Activated T-cell treated with anti-CD3 and anti-CD28 coated beads, Interleukin-2, amount 50 U/mL, for 72 hours (primary cell): ENCODE measurements at regions not wholly inside any gene's neighbourhood (a gene's known extent, or its start where the extent isn't known, plus 50 kb on each side); places are given as distances from the start of the nearest gene placed in this dataset.
A peak's percentile ranks its signal among the peaks of the same experiment; 100 is the strongest.
"Not testable (repeated sequence)": the region's sequence is repeated elsewhere in the genome, so short reads cannot be mapped to it uniquely, and the experiment has no call there.

ENCODE experiments used
- ATAC-seq, 2 donors: fragments of 150-1000 bp; cut with Tn5 transposase; replicated peaks in 1 of 2; 2 replicates each; pipeline ENCODE4 v1.10.0; 2021; ENCODE audit warnings: moderate library complexity in 2 of 2, mild to moderate bottlenecking in 1 of 2
- DNase-seq, 2 donors: peaks; one replicate each; pipeline ENCODE4 v3.0.0; 2021 to 2022; ENCODE audit warnings: mixed read lengths in 1 of 2
- H3K27ac Mint-ChIP-seq: one replicate; pipeline ENCODE4 v1.8.0; 2022; ENCODE audit warnings: mild to moderate bottlenecking, moderate library complexity, mixed read lengths
- H3K27me3 Mint-ChIP-seq: one replicate; pipeline ENCODE4 v1.8.0; 2022; ENCODE audit warnings: low read depth, mixed read lengths
- H3K36me3 Mint-ChIP-seq, 2 donors: one replicate each; pipeline ENCODE4 v1.8.0; 2022; ENCODE audit warnings: mixed read lengths in 2 of 2, mild to moderate bottlenecking in 1 of 2; ENCODE audit not compliant: insufficient read depth in 2 of 2
- H3K4me1 Mint-ChIP-seq: one replicate; pipeline ENCODE4 v1.8.0; 2022; ENCODE audit warnings: low read depth, mixed read lengths
- H3K4me3 Mint-ChIP-seq, 2 donors: one replicate each; pipeline ENCODE4 v1.8.0; 2022; ENCODE audit warnings: mild to moderate bottlenecking in 2 of 2, mixed read lengths in 2 of 2, moderate library complexity in 2 of 2
- H3K9me3 Mint-ChIP-seq, 2 donors: one replicate each; pipeline ENCODE4 v1.8.0; 2022; ENCODE audit warnings: mixed read lengths in 2 of 2

GRCh38 chr9:22231309-22231708, 215.3 kb upstream of the DMRTA1 start:
- not testable (repeated sequence) for H3K4me1 Mint-ChIP-seq, DNase-seq, ATAC-seq, H3K9me3 Mint-ChIP-seq, H3K36me3 Mint-ChIP-seq, H3K27ac Mint-ChIP-seq, H3K4me3 Mint-ChIP-seq
- H3K27me3 Mint-ChIP-seq, result peaks cover 46% of the 10 kb centered on the region

- DNase-seq (no peak), ATAC-seq (no peak)
- H3K4me3 Mint-ChIP-seq, result no peak overlapping the region
- H3K27ac Mint-ChIP-seq, result no peak overlapping the region
- H3K9me3 Mint-ChIP-seq, result peaks cover 4 to 7% of the 10 kb centered on the region in 2 donors
- peaks cover 46% of the 10 kb centered on the region for H3K27me3 Mint-ChIP-seq
- peaks cover 9% of the 10 kb centered on the region for H3K4me1 Mint-ChIP-seq
- H3K36me3 Mint-ChIP-seq, result peaks cover 1 to 6% of the 10 kb centered on the region in 2 donors
Measured at GRCh38 chr9:22232971-22233370, 213.7 kb upstream of the DMRTA1 start.

GRCh38 chr9:22237497-22238363, 208.9 kb upstream of the DMRTA1 start:
- Mint-ChIP-seq H3K27me3 (peaks cover 62% of the 10 kb centered on the region), H3K27ac (no peak overlapping the region), H3K36me3 (no peaks in the 10 kb centered on the region), H3K4me3 (no peak overlapping the region), H3K4me1 (peaks cover 52% of the 10 kb centered on the region), H3K9me3 (no peaks in the 10 kb centered on the region)
- ATAC-seq (peak; percentile 33 to 60), DNase-seq (no peak)

- peaks cover 62% of the 10 kb centered on the region for H3K27me3 Mint-ChIP-seq
- H3K4me1 Mint-ChIP-seq, result peaks cover 52% of the 10 kb centered on the region
- no peak overlapping the region for H3K4me3 Mint-ChIP-seq
- DNase-seq (no peak), ATAC-seq (no peak)
- H3K27ac Mint-ChIP-seq, result no peak overlapping the region
- H3K36me3 Mint-ChIP-seq, result no peaks in the 10 kb centered on the region
- H3K9me3 Mint-ChIP-seq, result no peaks in the 10 kb centered on the region
Measured at GRCh38 chr9:22238809-22239684, 207.6 kb upstream of the DMRTA1 start.

- Mint-ChIP-seq H3K27me3 (peaks cover 47% of the 10 kb centered on the region), H3K9me3 (no peaks in the 10 kb centered on the region), H3K4me3 (peak overlapping the region in 1 of 2 donors; percentile 70), H3K36me3 (no peaks in the 10 kb centered on the region), H3K4me1 (peaks cover 52% of the 10 kb centered on the region), H3K27ac (peak overlapping the region; percentile 92)
- ATAC-seq (peak; percentile 70 to 78), DNase-seq (peak in 1 of 2 donors; percentile 6)
Measured at GRCh38 chr9:22240619-22241018, 206.0 kb upstream of the DMRTA1 start.

- H3K27ac Mint-ChIP-seq, result no peak overlapping the region
- H3K27me3 Mint-ChIP-seq, result peaks cover 43% of the 10 kb centered on the region
- peaks cover 52% of the 10 kb centered on the region for H3K4me1 Mint-ChIP-seq
Measured at GRCh38 chr9:22241024-22241423, 205.6 kb upstream of the DMRTA1 start.

GRCh38 chr9:22241611-22242010, 205.0 kb upstream of the DMRTA1 start:
- no peaks in the 10 kb centered on the region for H3K36me3 Mint-ChIP-seq
- ATAC-seq (no peak), DNase-seq (no peak)
- no peak overlapping the region for H3K4me3 Mint-ChIP-seq
- H3K27ac Mint-ChIP-seq, result no peak overlapping the region
- H3K4me1 Mint-ChIP-seq, result peaks cover 52% of the 10 kb centered on the region
- H3K9me3 Mint-ChIP-seq, result no peaks in the 10 kb centered on the region
- H3K27me3 Mint-ChIP-seq, result peaks cover 43% of the 10 kb centered on the region

More at GRCh38 chr9:22241024-22241423, 205.6 kb upstream of the DMRTA1 start:
- DNase-seq (no peak), ATAC-seq (peak; percentile 24 to 32)
- no peaks in the 10 kb centered on the region for H3K36me3 Mint-ChIP-seq
- no peaks in the 10 kb centered on the region for H3K9me3 Mint-ChIP-seq
- no peak overlapping the region for H3K4me3 Mint-ChIP-seq

- H3K27ac Mint-ChIP-seq, result no peak overlapping the region
- H3K4me1 Mint-ChIP-seq, result peaks cover 29% of the 10 kb centered on the region
- H3K9me3 Mint-ChIP-seq, result no peaks in the 10 kb centered on the region
- ATAC-seq, result peak; percentile 44 to 52
- no peak overlapping the region for H3K4me3 Mint-ChIP-seq
- H3K27me3 Mint-ChIP-seq, result peaks cover 64% of the 10 kb centered on the region
- H3K36me3 Mint-ChIP-seq, result no peaks in the 10 kb centered on the region
- DNase-seq, result peak; percentile 19 to 22
Measured at GRCh38 chr9:22244139-22245011, 202.2 kb upstream of the DMRTA1 start.

GRCh38 chr9:22255337-22255736, 191.3 kb upstream of the DMRTA1 start:
- no peak for ATAC-seq
- no peak for DNase-seq
- H3K36me3 Mint-ChIP-seq, result peaks cover 6 to 9% of the 10 kb centered on the region in 2 donors

GRCh38 chr9:22256381-22256780, 190.2 kb upstream of the DMRTA1 start:
- no peak overlapping the region for H3K27ac Mint-ChIP-seq
- DNase-seq, result no peak
- H3K9me3 Mint-ChIP-seq, result peaks cover 2 to 10% of the 10 kb centered on the region in 2 donors
- no peak overlapping the region for H3K4me3 Mint-ChIP-seq
- H3K4me1 Mint-ChIP-seq, result no peaks in the 10 kb centered on the region
- H3K27me3 Mint-ChIP-seq, result peaks cover 8% of the 10 kb centered on the region
- H3K36me3 Mint-ChIP-seq, result peaks cover 6% of the 10 kb centered on the region in 2 donors
- no peak for ATAC-seq

More at GRCh38 chr9:22255337-22255736, 191.3 kb upstream of the DMRTA1 start:
- Mint-ChIP-seq H3K4me3 (no peak overlapping the region), H3K9me3 (peaks cover 2 to 14% of the 10 kb centered on the region in 2 donors), H3K27me3 (peaks cover 8% of the 10 kb centered on the region), H3K4me1 (no peaks in the 10 kb centered on the region), H3K27ac (no peak overlapping the region)

GRCh38 chr9:22257026-22257816, 189.4 kb upstream of the DMRTA1 start:
- no peak overlapping the region for H3K27ac Mint-ChIP-seq
- peaks cover 8% of the 10 kb centered on the region for H3K27me3 Mint-ChIP-seq
- no peaks in the 10 kb centered on the region for H3K4me1 Mint-ChIP-seq
- H3K36me3 Mint-ChIP-seq, result peaks cover 0 to 2% of the 10 kb centered on the region in 2 donors
- ATAC-seq (no peak), DNase-seq (no peak)
- peaks cover 0 to 4% of the 10 kb centered on the region in 2 donors for H3K9me3 Mint-ChIP-seq
- no peak overlapping the region for H3K4me3 Mint-ChIP-seq

GRCh38 chr9:22265038-22265437, 181.6 kb upstream of the DMRTA1 start:
- H3K4me3 Mint-ChIP-seq, result no peak overlapping the region
- H3K4me1 Mint-ChIP-seq, result no peaks in the 10 kb centered on the region
- H3K9me3 Mint-ChIP-seq, result peaks cover 8 to 11% of the 10 kb centered on the region in 2 donors
- DNase-seq, result no peak
- H3K27me3 Mint-ChIP-seq, result peaks cover 17% of the 10 kb centered on the region
- H3K27ac Mint-ChIP-seq, result no peak overlapping the region
- H3K36me3 Mint-ChIP-seq, result peaks cover 1 to 14% of the 10 kb centered on the region in 2 donors
- ATAC-seq, result no peak
